K562 (cell line): ENCODE measurements at regions not wholly inside any gene's neighbourhood (a gene's known extent, or its start where the extent isn't known, plus 50 kb on each side); places are given as distances from the start of the nearest gene placed in this dataset.

ENCODE experiments used
- E2F8 ChIP-seq: fragments of 450-650 bp; IDR thresholded peaks from 2 replicates; pipeline ENCODE4 v1.7.1; 2018; ENCODE audit warnings: mild to moderate bottlenecking, low read depth; ENCODE audit not compliant: partially characterized antibody
- HSF4 ChIP-seq: fragments of 250-450 bp; sonication (Bioruptor Pico); IDR thresholded peaks from 2 replicates; pipeline ENCODE4 v2.1.2; 2022; ENCODE audit warnings: mild to moderate bottlenecking, moderate library complexity, borderline replicate concordance
- IRF2 ChIP-seq: sonication (generic); formaldehyde crosslinking; IDR thresholded peaks from 2 replicates; pipeline ENCODE4 v1.8.1; 2022; ENCODE audit warnings: mild to moderate bottlenecking, missing genetic modification reagents
- KAT2B ChIP-seq: IDR thresholded peaks from one replicate; pipeline ENCODE4 v1.6.1; 2012; ENCODE audit warnings: low read depth, mild to moderate bottlenecking, control low read depth, inconsistent platforms, low read length, moderate library complexity
- KDM2B ChIP-seq: fragments of 250-450 bp; sonication (Bioruptor Pico); IDR thresholded peaks from 2 replicates; pipeline ENCODE4 v1.8.0; 2021; ENCODE audit warnings: mild to moderate bottlenecking, moderate library complexity
- L3MBTL2 ChIP-seq: fragments of 450-650 bp; IDR thresholded peaks from 2 replicates; pipeline ENCODE4 v1.6.1; 2016; ENCODE audit warnings: mild to moderate bottlenecking, moderate library complexity
- MGA ChIP-seq: fragments of 450-650 bp; IDR thresholded peaks from 2 replicates; pipeline ENCODE4 v1.6.1; 2016; ENCODE audit warnings: mild to moderate bottlenecking, moderate library complexity
- NFIC ChIP-seq: fragments of 450-650 bp; IDR thresholded peaks from 2 replicates; pipeline ENCODE4 v1.6.1; 2017; ENCODE audit warnings: mild to moderate bottlenecking, inconsistent platforms
- OTX1 ChIP-seq: fragments of 450-650 bp; formaldehyde crosslinking; IDR thresholded peaks from 2 replicates; pipeline ENCODE4 v1.4.0; 2022; ENCODE audit warnings: mild to moderate bottlenecking
- RBM25 ChIP-seq: fragments of 200-400 bp; formaldehyde crosslinking; IDR thresholded peaks from 2 replicates; pipeline ENCODE4 v1.6.1; 2018; ENCODE audit warnings: low read length, low read depth, moderate library complexity; ENCODE audit not compliant: severe bottlenecking
- RBM39 ChIP-seq: fragments of 200-400 bp; formaldehyde crosslinking; optimal IDR thresholded peaks from 2 replicates; pipeline ENCODE3; 2018; ENCODE audit warnings: low read depth, low read length
- TAF7 ChIP-seq: fragments of 450-650 bp; IDR thresholded peaks from 2 replicates; pipeline ENCODE4 v1.6.1; 2016; ENCODE audit warnings: missing genetic modification characterization, missing compliant biosample characterization
- ZBTB26 ChIP-seq: fragments of 450-650 bp; formaldehyde crosslinking; IDR thresholded peaks from 2 replicates; pipeline ENCODE4 v1.4.0; 2022; ENCODE audit warnings: missing genetic modification characterization

- TF ChIP-seq MGA, result no peak
- no peak for TF ChIP-seq OTX1 (CRISPR knock-in tag)
- TF ChIP-seq ZBTB26, result no peak
- TF ChIP-seq HSF4, result no peak
- no peak for TF ChIP-seq TAF7
- no peak for TF ChIP-seq KDM2B (CRISPR knock-in tag)
- TF ChIP-seq E2F8, result no peak
- no peak for TF ChIP-seq KAT2B
- no peak for TF ChIP-seq RBM39
- no peak for TF ChIP-seq IRF2 (CRISPR knock-in tag)
- TF ChIP-seq L3MBTL2, result no peak
- no peak for TF ChIP-seq NFIC
- TF ChIP-seq RBM25, result peak; percentile 93
These were observed 204.6 kb downstream of the GLI2 start (continued) for GRCh38 chr2:120940319-120940696.
